A172 (cell line): ENCODE measurements at regions not wholly inside any gene's neighbourhood (a gene's known extent, or its start where the extent isn't known, plus 50 kb on each side); places are given as distances from the start of the nearest gene placed in this dataset.

Experiments
- DNase-seq: peaks from one replicate; pipeline ENCODE4 v3.0.0-alpha.2; 2015; ENCODE audit warnings: low spot score

GRCh38 chr11:122177238-122177637 lies 61.2 kb upstream of the BLID start:
- DNase-seq: no peak

GRCh38 chr11:122176651-122177050 lies 60.6 kb upstream of the BLID start:
- no peak for DNase-seq

- DNase-seq: no peak
These were observed 59.3 kb upstream of the BLID start for GRCh38 chr11:122175306-122175705.

- no peak for DNase-seq
These were observed 57.6 kb upstream of the BLID start for GRCh38 chr11:122173587-122173986.

GRCh38 chr11:122173074-122173450 lies 57.0 kb upstream of the BLID start:
- DNase-seq: no peak

GRCh38 chr11:122172352-122173073 lies 56.5 kb upstream of the BLID start:
- no peak for DNase-seq

GRCh38 chr11:122170815-122171475 lies 54.9 kb upstream of the BLID start:
- peak; percentile 77 for DNase-seq

- no peak for DNase-seq
These were observed 52.2 kb upstream of the BLID start for GRCh38 chr11:122168218-122168617.

- DNase-seq: no peak
These were observed 51.1 kb upstream of the BLID start for GRCh38 chr11:122167100-122167499.

- no peak for DNase-seq
These were observed 49.8 kb upstream of the BLID start for GRCh38 chr11:122165607-122166371.
